Smooth muscle cell (in vitro differentiated cells): ENCODE measurements at regions not wholly inside any gene's neighbourhood (a gene's known extent, or its start where the extent isn't known, plus 50 kb on each side); places are given as distances from the start of the nearest gene placed in this dataset.

Experiments
- DNase-seq: peaks from one replicate; lab custom pipeline; 2025; ENCODE audit not compliant: unreplicated experiment; lab: John Stamatoyannopoulos, UW
- H2AFZ ChIP-seq: fragments of 200-600 bp; sonication (generic); 2 replicates; pipeline ENCODE4 v1.6.0; 2016; ENCODE audit warnings: antibody characterized with exemption, low read depth, mild to moderate bottlenecking
- H3F3A ChIP-seq: fragments of 200-600 bp; sonication (generic); 2 replicates; pipeline ENCODE4 v1.6.0; 2017; ENCODE audit warnings: antibody characterized with exemption, low read depth
- H3K27ac ChIP-seq: fragments of 200-600 bp; sonication (generic); 2 replicates; pipeline ENCODE4 v1.5.1; 2016; ENCODE audit warnings: low read depth, mild to moderate bottlenecking
- H3K27me3 ChIP-seq: fragments of 200-600 bp; sonication (generic); 2 replicates; pipeline ENCODE4 v1.6.1; 2016; ENCODE audit warnings: low read depth, mild to moderate bottlenecking
- H3K36me3 ChIP-seq: fragments of 200-600 bp; sonication (generic); 2 replicates; pipeline ENCODE4 v1.5.1; 2016; ENCODE audit warnings: low read depth
- H3K4me1 ChIP-seq: fragments of 200-600 bp; sonication (generic); 2 replicates; pipeline ENCODE4 v1.5.1; 2016; ENCODE audit warnings: low read depth
- H3K4me2 ChIP-seq: fragments of 200-600 bp; sonication (generic); 2 replicates; pipeline ENCODE4 v1.6.0; 2016; ENCODE audit warnings: mild to moderate bottlenecking
- H3K4me3 ChIP-seq: fragments of 200-600 bp; sonication (generic); 2 replicates; pipeline ENCODE4 v1.5.1; 2016; ENCODE audit warnings: mild to moderate bottlenecking
- H3K79me2 ChIP-seq: fragments of 200-600 bp; sonication (generic); 2 replicates; pipeline ENCODE4 v1.6.0; 2016; ENCODE audit warnings: low read depth, mild to moderate bottlenecking
- H3K9ac ChIP-seq: fragments of 200-600 bp; sonication (generic); 2 replicates; pipeline ENCODE4 v1.6.0; 2016; ENCODE audit warnings: low read depth
- H3K9me3 ChIP-seq: fragments of 200-600 bp; sonication (generic); replicated peaks from 2 replicates; pipeline ENCODE4 v1.5.1; 2016; ENCODE audit warnings: low read depth
- H4K20me1 ChIP-seq: fragments of 200-600 bp; sonication (generic); 2 replicates; pipeline ENCODE4 v1.6.0; 2016; ENCODE audit warnings: low read depth
- WGBS: methylation state at CpG from one replicate; pipeline ENCODE4 v1.1.7; 2016; ENCODE audit warnings: low lambda C conversion rate; 5-methylcytosine and 5-hydroxymethylcytosine counted together
- TF ChIP-seq, protein P1 (sequence below): fragments of 200-600 bp; sonication (generic); IDR thresholded peaks from 2 replicates; pipeline ENCODE4 v1.5.1; 2017; ENCODE audit warnings: borderline replicate concordance, mild to moderate bottlenecking, antibody characterized with exemption; ENCODE audit not compliant: insufficient read depth, poor library complexity, severe bottlenecking

DNA sequence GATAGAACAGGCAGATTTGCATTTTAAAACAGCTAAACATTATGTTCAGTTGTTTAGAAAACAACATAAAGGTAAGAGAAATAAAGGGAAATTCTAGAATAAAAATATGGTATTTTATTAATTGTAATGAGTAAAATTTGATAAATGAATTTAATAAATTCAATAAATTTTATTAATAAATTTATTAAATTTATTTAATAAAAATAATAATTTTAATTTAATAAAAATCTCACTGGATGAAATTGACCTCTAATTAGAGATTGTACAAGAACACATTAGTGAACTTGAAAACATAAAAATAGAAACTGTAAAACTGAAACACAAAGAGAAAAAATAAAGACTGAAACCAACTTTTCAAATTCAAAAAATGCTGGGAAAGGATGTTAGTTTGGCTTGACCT is 605.7 kb upstream of the LRRC4C start:
- Histone ChIP-seq H3K4me2 (no peak overlapping the region), H3K27ac (no peak overlapping the region)
- no peak for DNase-seq

DNA sequence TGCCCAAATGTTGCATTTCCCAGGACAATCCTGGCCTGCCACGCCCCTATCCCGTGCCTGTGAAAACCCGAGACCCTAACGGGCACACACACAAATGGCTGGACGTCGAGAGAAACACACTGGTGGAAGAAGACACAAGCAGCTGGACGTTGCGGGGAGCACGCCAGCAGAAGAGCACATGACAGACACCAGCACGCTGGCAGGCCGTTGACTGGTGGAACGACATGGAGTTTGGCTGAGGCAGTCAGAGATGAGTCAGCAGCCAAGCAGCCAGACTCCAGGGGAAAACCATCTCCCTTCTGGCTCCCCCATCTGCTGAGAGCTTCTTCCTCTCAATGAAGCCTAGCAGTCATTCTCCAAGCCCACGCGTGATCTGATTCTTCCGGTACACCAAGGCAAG is 606.7 kb upstream of the LRRC4C start:
- TF ChIP-seq, protein P1, sequence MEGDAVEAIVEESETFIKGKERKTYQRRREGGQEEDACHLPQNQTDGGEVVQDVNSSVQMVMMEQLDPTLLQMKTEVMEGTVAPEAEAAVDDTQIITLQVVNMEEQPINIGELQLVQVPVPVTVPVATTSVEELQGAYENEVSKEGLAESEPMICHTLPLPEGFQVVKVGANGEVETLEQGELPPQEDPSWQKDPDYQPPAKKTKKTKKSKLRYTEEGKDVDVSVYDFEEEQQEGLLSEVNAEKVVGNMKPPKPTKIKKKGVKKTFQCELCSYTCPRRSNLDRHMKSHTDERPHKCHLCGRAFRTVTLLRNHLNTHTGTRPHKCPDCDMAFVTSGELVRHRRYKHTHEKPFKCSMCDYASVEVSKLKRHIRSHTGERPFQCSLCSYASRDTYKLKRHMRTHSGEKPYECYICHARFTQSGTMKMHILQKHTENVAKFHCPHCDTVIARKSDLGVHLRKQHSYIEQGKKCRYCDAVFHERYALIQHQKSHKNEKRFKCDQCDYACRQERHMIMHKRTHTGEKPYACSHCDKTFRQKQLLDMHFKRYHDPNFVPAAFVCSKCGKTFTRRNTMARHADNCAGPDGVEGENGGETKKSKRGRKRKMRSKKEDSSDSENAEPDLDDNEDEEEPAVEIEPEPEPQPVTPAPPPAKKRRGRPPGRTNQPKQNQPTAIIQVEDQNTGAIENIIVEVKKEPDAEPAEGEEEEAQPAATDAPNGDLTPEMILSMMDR: no peak
- Histone ChIP-seq H4K20me1 (no peaks in the 10 kb centered on the region), H2AFZ (no peak overlapping the region), H3K79me2 (no peaks in the 10 kb centered on the region), H3K4me2 (no peak overlapping the region), H3K4me1 (no peaks in the 10 kb centered on the region), H3K9ac (no peak overlapping the region), H3K4me3 (no peak overlapping the region), H3K36me3 (no peaks in the 10 kb centered on the region), H3K27me3 (no peaks in the 10 kb centered on the region), H3K9me3 (no peaks in the 10 kb centered on the region), H3K27ac (no peak overlapping the region), H3F3A (no peaks in the 10 kb centered on the region)
- WGBS: 76% methylated on average over 15 of the region's 15 CpGs
- DNase-seq: no peak

More for the DNA sequence above, 605.7 kb upstream of the LRRC4C start:
- H3K4me3 ChIP-seq: no peak overlapping the region
- H4K20me1 ChIP-seq: no peaks in the 10 kb centered on the region
- H3K4me1 ChIP-seq: no peaks in the 10 kb centered on the region
- no peaks in the 10 kb centered on the region for H3K27me3 ChIP-seq
- no peaks in the 10 kb centered on the region for H3K36me3 ChIP-seq
- H3K9me3 ChIP-seq: no peaks in the 10 kb centered on the region
- no peak overlapping the region for H2AFZ ChIP-seq
- H3F3A ChIP-seq: no peaks in the 10 kb centered on the region
- TF ChIP-seq, protein P1: no peak
- H3K79me2 ChIP-seq: no peaks in the 10 kb centered on the region
- no peak overlapping the region for H3K9ac ChIP-seq

DNA sequence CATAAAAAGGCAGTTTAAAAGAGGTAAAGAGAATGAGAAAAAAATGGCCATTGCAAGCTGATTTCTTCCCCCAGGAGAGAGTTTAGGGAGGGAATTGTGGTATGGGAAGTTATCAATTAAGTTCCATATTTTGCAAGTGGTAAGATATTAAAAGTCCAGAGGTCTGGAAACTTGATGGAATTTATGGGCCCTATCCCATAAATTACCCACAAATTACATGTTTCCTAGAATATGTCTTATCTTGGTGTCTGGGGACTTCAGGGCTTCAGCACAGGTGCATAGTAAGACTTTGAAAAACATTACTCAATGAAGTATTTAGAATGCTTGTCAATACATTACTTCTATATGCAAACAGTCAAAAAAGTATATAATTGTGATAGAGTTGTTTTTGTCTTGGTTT is 614.9 kb upstream of the LRRC4C start:
- Histone ChIP-seq H3K4me1 (no peaks in the 10 kb centered on the region), H3K4me2 (no peak overlapping the region), H4K20me1 (no peaks in the 10 kb centered on the region), H3K4me3 (no peak overlapping the region), H3K79me2 (no peaks in the 10 kb centered on the region), H3K27ac (no peak overlapping the region), H3K27me3 (no peaks in the 10 kb centered on the region), H2AFZ (no peak overlapping the region), H3F3A (no peaks in the 10 kb centered on the region), H3K36me3 (no peaks in the 10 kb centered on the region), H3K9ac (no peak overlapping the region), H3K9me3 (no peaks in the 10 kb centered on the region)
- no peak for DNase-seq
- TF ChIP-seq, protein P1: no peak

DNA sequence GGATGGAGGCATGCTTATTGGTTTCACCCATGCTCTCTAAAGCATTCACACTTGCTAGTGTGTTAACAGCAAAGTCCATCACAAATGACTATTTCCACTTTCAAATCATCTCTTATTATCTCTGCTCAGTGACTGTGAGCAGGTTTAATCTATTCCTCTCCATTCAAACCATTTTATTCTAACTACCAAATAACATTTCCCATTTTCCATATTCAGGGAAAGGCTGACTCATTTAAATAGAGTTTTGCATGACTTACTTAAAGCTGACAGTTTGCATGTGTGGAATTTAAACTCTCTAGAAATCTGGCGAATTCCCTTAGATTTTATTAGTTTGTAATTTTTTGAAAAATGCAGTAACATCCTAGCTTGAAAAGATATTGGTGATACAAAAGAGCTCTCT is 615.7 kb upstream of the LRRC4C start:
- 97% methylated on average over 1 of the region's 1 CpG for WGBS
- Histone ChIP-seq H3K4me3 (no peak overlapping the region), H3K9ac (no peak overlapping the region), H3K79me2 (no peaks in the 10 kb centered on the region), H3K27ac (no peak overlapping the region), H4K20me1 (no peaks in the 10 kb centered on the region), H3K27me3 (no peaks in the 10 kb centered on the region), H3K4me2 (no peak overlapping the region), H3K4me1 (no peaks in the 10 kb centered on the region), H3K36me3 (no peaks in the 10 kb centered on the region), H2AFZ (no peak overlapping the region), H3F3A (no peaks in the 10 kb centered on the region), H3K9me3 (no peaks in the 10 kb centered on the region)
- TF ChIP-seq, protein P1: no peak
- DNase-seq: no peak
